ENCODE measurements at regions not wholly inside any gene's neighbourhood (a gene's known extent, or its start where the extent isn't known, plus 50 kb on each side); places are given as distances from the start of the nearest gene placed in this dataset.

DNA sequence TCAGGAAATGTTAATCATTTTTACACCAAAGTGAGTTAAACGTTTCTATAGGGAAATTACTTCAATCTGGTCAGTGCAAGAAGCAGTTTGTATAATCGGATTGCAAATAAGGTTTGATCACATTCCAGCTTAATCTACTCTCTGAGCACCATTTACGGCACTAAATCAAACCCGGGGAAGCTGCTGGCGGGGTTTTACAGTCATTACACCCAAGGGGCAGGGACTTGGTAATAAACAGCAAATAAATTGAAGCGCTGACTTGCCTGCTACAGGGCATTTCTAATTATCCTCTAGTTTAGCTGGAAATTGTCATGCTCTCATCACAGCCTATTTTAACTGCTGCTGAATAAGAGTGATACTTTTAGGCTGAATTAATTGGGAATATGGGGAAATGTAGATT lies 152.1 kb upstream of the SOX21 start:
- CTCF ChIA-PET, result no interaction called here
- no peak overlapping the region for H3K4me3 ChIP-seq (ENCODE audit: low read depth, low read length)
- H3K27me3 ChIP-seq (ENCODE audit: control insufficient read depth, insufficient read depth, low read length), result no peaks in the 10 kb centered on the region
- no peak for DNase-seq (ENCODE audit: low read depth, low spot score)
- no peak overlapping the region for H3K27ac ChIP-seq (ENCODE audit: low read depth, low read length)
- POLR2A ChIA-PET, result no interaction called here
- H3K9me3 ChIP-seq (ENCODE audit: control insufficient read depth, insufficient read depth, low read length), result no peaks in the 10 kb centered on the region
- TF ChIP-seq, protein P1, sequence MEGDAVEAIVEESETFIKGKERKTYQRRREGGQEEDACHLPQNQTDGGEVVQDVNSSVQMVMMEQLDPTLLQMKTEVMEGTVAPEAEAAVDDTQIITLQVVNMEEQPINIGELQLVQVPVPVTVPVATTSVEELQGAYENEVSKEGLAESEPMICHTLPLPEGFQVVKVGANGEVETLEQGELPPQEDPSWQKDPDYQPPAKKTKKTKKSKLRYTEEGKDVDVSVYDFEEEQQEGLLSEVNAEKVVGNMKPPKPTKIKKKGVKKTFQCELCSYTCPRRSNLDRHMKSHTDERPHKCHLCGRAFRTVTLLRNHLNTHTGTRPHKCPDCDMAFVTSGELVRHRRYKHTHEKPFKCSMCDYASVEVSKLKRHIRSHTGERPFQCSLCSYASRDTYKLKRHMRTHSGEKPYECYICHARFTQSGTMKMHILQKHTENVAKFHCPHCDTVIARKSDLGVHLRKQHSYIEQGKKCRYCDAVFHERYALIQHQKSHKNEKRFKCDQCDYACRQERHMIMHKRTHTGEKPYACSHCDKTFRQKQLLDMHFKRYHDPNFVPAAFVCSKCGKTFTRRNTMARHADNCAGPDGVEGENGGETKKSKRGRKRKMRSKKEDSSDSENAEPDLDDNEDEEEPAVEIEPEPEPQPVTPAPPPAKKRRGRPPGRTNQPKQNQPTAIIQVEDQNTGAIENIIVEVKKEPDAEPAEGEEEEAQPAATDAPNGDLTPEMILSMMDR (IDR thresholded peaks at IDR 0.05; ENCODE audit: low read depth, low read length), result no peak

GRCh38 chr13:94860981-94861407 lies 148.6 kb upstream of the SOX21 start:
- Histone ChIP-seq H3K4me3 (ENCODE audit: low read depth, low read length) (peak overlapping the region; percentile 28), H3K27ac (ENCODE audit: low read depth, low read length) (no peak overlapping the region), H3K9me3 (ENCODE audit: control insufficient read depth, insufficient read depth, low read length) (no peaks in the 10 kb centered on the region), H3K27me3 (ENCODE audit: control insufficient read depth, insufficient read depth, low read length) (no peaks in the 10 kb centered on the region)
- no peak for DNase-seq (ENCODE audit: low read depth, low spot score)
- CTCF ChIA-PET, result no interaction called here
- TF ChIP-seq, protein P1 (IDR thresholded peaks at IDR 0.05; ENCODE audit: low read depth, low read length), result no peak
- POLR2A ChIA-PET, result interaction anchor here (0.7 kb wide), 1 partner anchor 92 kb away, joined by 3 read pairs; no protein-coding TSS in a partner anchor

DNA sequence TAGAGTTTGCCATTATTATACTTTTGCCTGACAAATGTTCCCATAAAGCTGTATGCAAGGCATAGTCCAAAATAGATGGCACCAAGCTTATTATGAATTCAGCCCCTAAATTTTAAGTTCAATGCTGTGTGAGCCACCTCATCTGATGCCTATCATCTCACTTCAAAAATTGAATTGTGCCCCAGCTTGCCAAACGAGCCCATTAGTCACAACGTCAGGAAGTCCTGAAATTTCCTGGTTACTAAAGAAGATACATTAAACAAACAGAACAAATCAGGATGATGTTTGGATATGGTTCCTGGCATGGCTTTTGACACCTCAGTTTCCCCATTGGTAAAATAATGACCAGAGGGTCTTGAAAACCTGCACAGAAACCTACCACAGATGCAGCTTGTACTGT lies 147.5 kb upstream of the SOX21 start:
- H3K27ac ChIP-seq (ENCODE audit: low read depth, low read length), result no peak overlapping the region
- no peak overlapping the region for H3K4me3 ChIP-seq (ENCODE audit: low read depth, low read length)
- no peaks in the 10 kb centered on the region for H3K9me3 ChIP-seq (ENCODE audit: control insufficient read depth, insufficient read depth, low read length)
- ChIA-PET POLR2A (no interaction called here), CTCF (no interaction called here)
- no peak for DNase-seq (ENCODE audit: low read depth, low spot score)
- no peaks in the 10 kb centered on the region for H3K27me3 ChIP-seq (ENCODE audit: control insufficient read depth, insufficient read depth, low read length)
- TF ChIP-seq, protein P1 (IDR thresholded peaks at IDR 0.05; ENCODE audit: low read depth, low read length), result no peak

- H3K27me3 ChIP-seq (ENCODE audit: control insufficient read depth, insufficient read depth, low read length), result no peaks in the 10 kb centered on the region
- no peak overlapping the region for H3K27ac ChIP-seq (ENCODE audit: low read depth, low read length)
- TF ChIP-seq, protein P1 (IDR thresholded peaks at IDR 0.05; ENCODE audit: low read depth, low read length), result no peak
- H3K9me3 ChIP-seq (ENCODE audit: control insufficient read depth, insufficient read depth, low read length), result no peaks in the 10 kb centered on the region
- no peak overlapping the region for H3K4me3 ChIP-seq (ENCODE audit: low read depth, low read length)
- ChIA-PET POLR2A (no interaction called here), CTCF (no interaction called here)
- DNase-seq (ENCODE audit: low read depth, low spot score), result no peak
Observed at GRCh38 chr13:94859278-94859691, 146.9 kb upstream of the SOX21 start.

- H3K9me3 ChIP-seq (ENCODE audit: control insufficient read depth, insufficient read depth, low read length), result no peaks in the 10 kb centered on the region
- TF ChIP-seq, protein P1 (IDR thresholded peaks at IDR 0.05; ENCODE audit: low read depth, low read length), result no peak
- no peaks in the 10 kb centered on the region for H3K27me3 ChIP-seq (ENCODE audit: control insufficient read depth, insufficient read depth, low read length)
- ChIA-PET CTCF (no interaction called here), POLR2A (no interaction called here)
- DNase-seq (ENCODE audit: low read depth, low spot score), result no peak
- H3K27ac ChIP-seq (ENCODE audit: low read depth, low read length), result no peak overlapping the region
- H3K4me3 ChIP-seq (ENCODE audit: low read depth, low read length), result no peak overlapping the region
Observed at GRCh38 chr13:94858856-94859255, 146.5 kb upstream of the SOX21 start.

Measured in AG04450 (cell line).